ENCODE measurements at regions not wholly inside any gene's neighbourhood (a gene's known extent, or its start where the extent isn't known, plus 50 kb on each side); places are given as distances from the start of the nearest gene placed in this dataset.

GRCh38 chr14:71267691-71268090, 360.4 kb downstream of the PCNX1 start:
- TF ChIP-seq CTCF (IDR thresholded peaks at IDR 0.05; ENCODE audit: poor library complexity, severe bottlenecking): no peak
- no peak for TF ChIP-seq EZH2 (IDR thresholded peaks at IDR 0.05; ENCODE audit: borderline replicate concordance, insufficient read depth, low read length, poor library complexity, severe bottlenecking)
- TF ChIP-seq REST (IDR thresholded peaks at IDR 0.05; ENCODE audit: borderline replicate concordance): no peak
- no peak for TF ChIP-seq RAD21 (conservative IDR thresholded peaks at IDR 0.05)
- no peak for TF ChIP-seq POLR2AphosphoS5 (IDR thresholded peaks at IDR 0.05)
